Uterus (tissue), 2 donors: ENCODE measurements at regions not wholly inside any gene's neighbourhood (a gene's known extent, or its start where the extent isn't known, plus 50 kb on each side); places are given as distances from the start of the nearest gene placed in this dataset.

Experiments used
- CTCF ChIP-seq, 4 experiments: fragments of 200-600 bp in 2 of 4; fragments of 450-650 bp in 2 of 4; sonication (generic) in 2 of 4; IDR thresholded peaks; one replicate each; pipeline ENCODE4 v1.5.1; 2016 to 2019; ENCODE audit warnings: antibody characterized with exemption in 4 of 4, mild to moderate bottlenecking in 2 of 4, moderate library complexity in 1 of 4
- POLR2A ChIP-seq, 2 donors: fragments of 450-650 bp; IDR thresholded peaks; one replicate each; pipeline ENCODE4 v1.6.1; 2016; ENCODE audit warnings: antibody characterized with exemption in 2 of 2, mild to moderate bottlenecking in 1 of 2, moderate library complexity in 1 of 2

- TF ChIP-seq CTCF (IDR thresholded peaks at IDR 0.05) (no peak), POLR2A (IDR thresholded peaks at IDR 0.05) (no peak)
Observed at GRCh38 chr4:182105416-182105815, 137.8 kb upstream of the TENM3 start.
